Prostate gland (tissue), 2 donors: ENCODE measurements at regions not wholly inside any gene's neighbourhood (a gene's known extent, or its start where the extent isn't known, plus 50 kb on each side); places are given as distances from the start of the nearest gene placed in this dataset.
"Not testable (repeated sequence)": the region's sequence is repeated elsewhere in the genome, so short reads cannot be mapped to it uniquely, and the experiment has no call there.

Experiments used
- DNase-seq: peaks from one replicate; pipeline ENCODE4 v3.0.0-alpha.2; 2019; ENCODE audit warnings: low spot score
- H3K27ac ChIP-seq, 2 donors: fragments of 200-600 bp; sonication (generic); 2 replicates each; pipeline ENCODE4 v1.5.1; 2017 to 2019
- H3K27me3 ChIP-seq: fragments of 200-600 bp; sonication (generic); replicated peaks from 2 replicates; pipeline ENCODE4 v1.5.1; 2019; ENCODE audit not compliant: insufficient read depth
- H3K36me3 ChIP-seq, 2 donors: fragments of 200-600 bp; sonication (generic); 1 replicate in 1 of 2; 2 replicates in 1 of 2; pipeline versions ENCODE4 v1.5.1 to v1.8.1; 2017 to 2019
- H3K4me1 ChIP-seq: fragments of 200-600 bp; sonication (generic); replicated peaks from 2 replicates; pipeline ENCODE4 v1.5.1; 2019
- H3K4me3 ChIP-seq, 2 donors: fragments of 200-600 bp; sonication (generic); 2 replicates each; pipeline ENCODE4 v1.5.1; 2017 to 2019
- H3K9me3 ChIP-seq: fragments of 200-600 bp; sonication (generic); 2 replicates; pipeline ENCODE4 v1.5.1; 2017
- POLR2A ChIP-seq: fragments of 450-650 bp; IDR thresholded peaks from one replicate; pipeline ENCODE4 v1.6.1; 2016; ENCODE audit warnings: antibody characterized with exemption, mild to moderate bottlenecking
- POLR2AphosphoS5 ChIP-seq: sonication (generic); formaldehyde crosslinking; IDR thresholded peaks from one replicate; pipeline ENCODE4 v1.6.1; 2017; ENCODE audit warnings: antibody characterized with exemption
- WGBS: methylation state at CpG from one replicate; pipeline ENCODE4 v1.1.5; 2018; 5-methylcytosine and 5-hydroxymethylcytosine counted together
- intact Hi-C: fragments of 100-400 bp; cut with DNase I; formaldehyde crosslinking; loops from one replicate; pipeline ENCODE4 v1.14.2; 2022
- TF ChIP-seq, protein P1 (sequence below), 4 experiments: fragments of 200-600 bp in 2 of 4; fragments of 450-650 bp in 2 of 4; sonication (generic) in 2 of 4; IDR thresholded peaks; 1 replicate in 3 of 4; 2 replicates in 1 of 4; pipeline ENCODE4 v1.5.1; 2016 to 2019; ENCODE audit warnings: antibody characterized with exemption in 4 of 4, mild to moderate bottlenecking in 2 of 4, moderate library complexity in 2 of 4

DNA sequence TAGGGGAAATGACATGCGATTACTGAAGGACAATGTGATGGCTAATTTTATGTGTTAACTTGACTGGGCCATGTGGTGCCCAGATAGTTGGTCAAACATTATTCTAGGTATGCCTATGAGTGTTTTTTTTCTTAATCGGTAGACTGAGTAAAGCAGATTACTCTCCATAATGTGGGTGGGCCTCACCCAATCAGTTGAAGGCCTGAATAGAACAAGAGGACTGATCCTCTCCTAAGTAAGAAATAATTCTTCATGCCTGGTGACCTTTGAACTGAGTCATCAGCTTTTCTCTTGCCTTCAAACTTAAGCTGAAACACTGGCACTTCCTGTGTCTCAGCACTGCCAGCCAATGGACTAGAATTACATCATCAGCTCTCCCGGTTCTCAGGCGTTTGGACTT, 164.0 kb upstream of the FGF13 start:
- no peak overlapping the region for H3K4me3 ChIP-seq
- TF ChIP-seq, protein P1, sequence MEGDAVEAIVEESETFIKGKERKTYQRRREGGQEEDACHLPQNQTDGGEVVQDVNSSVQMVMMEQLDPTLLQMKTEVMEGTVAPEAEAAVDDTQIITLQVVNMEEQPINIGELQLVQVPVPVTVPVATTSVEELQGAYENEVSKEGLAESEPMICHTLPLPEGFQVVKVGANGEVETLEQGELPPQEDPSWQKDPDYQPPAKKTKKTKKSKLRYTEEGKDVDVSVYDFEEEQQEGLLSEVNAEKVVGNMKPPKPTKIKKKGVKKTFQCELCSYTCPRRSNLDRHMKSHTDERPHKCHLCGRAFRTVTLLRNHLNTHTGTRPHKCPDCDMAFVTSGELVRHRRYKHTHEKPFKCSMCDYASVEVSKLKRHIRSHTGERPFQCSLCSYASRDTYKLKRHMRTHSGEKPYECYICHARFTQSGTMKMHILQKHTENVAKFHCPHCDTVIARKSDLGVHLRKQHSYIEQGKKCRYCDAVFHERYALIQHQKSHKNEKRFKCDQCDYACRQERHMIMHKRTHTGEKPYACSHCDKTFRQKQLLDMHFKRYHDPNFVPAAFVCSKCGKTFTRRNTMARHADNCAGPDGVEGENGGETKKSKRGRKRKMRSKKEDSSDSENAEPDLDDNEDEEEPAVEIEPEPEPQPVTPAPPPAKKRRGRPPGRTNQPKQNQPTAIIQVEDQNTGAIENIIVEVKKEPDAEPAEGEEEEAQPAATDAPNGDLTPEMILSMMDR (IDR thresholded peaks at IDR 0.05), result no peak
- no peak for TF ChIP-seq POLR2A
- no peak for TF ChIP-seq POLR2AphosphoS5
- H3K4me1 ChIP-seq, result no peaks in the 10 kb centered on the region
- no peaks in the 10 kb centered on the region for H3K27me3 ChIP-seq
- WGBS, result 92% methylated on average over 4 of the region's 4 CpGs
- no peak overlapping the region for H3K27ac ChIP-seq
- no peak for DNase-seq
- intact Hi-C loops, result no loop called here
- no peaks in the 10 kb centered on the region for H3K36me3 ChIP-seq
- H3K9me3 ChIP-seq, result no peaks in the 10 kb centered on the region

DNA sequence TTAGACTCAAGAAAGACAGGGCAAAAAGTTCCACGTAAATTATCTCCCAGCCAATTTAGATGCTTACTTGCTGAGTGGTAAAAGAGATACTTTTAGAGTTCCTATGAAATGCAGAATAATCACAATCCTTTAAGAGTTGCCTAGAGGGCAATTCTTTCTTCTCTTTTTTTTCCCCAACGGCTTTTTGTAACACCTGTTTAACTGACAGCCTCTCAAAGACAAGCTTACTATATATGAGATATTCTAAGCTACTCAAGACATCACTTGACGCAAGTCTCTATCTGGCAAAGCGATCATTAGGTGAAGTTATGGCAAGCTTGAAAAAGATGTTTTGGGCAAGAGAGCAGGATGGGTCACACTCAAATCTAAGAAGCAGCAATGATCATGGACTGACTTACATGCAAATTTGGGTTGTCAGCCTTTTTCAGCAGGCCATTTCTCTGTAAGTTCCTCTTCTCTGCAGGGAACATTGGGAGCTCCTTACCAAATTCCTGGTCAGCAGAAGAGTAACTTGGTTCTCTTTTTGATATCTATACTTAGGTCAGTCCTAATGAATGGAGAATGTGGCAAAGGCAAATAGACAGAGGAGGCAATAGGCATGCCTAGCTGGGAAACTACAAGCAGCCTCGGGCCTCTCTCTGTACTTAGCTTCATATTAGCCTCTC, 162.9 kb upstream of the FGF13 start:
- WGBS, result 85% methylated on average over 4 of the region's 5 CpGs
- H3K4me3 ChIP-seq, result no peak overlapping the region

DNA sequence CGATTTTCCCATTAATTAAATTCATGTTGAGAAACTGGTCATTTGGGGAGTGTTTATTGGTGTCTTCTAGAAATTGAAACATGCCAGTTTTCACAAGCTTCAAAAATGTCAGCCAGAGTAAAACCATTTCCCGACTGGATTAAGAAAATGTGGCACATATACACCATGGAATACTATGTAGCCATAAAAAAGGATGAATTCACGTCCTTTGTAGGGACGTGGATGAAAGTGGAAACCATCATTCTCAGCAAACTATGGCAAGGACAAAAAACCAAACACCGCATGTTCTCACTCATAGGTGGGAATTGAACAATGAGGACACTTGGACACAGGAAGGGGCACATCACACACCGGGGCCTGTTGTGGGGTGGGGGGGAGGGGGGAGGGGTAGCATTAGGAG, 162.1 kb upstream of the FGF13 start:
- intact Hi-C loops, DNase-seq, H3K9me3 ChIP-seq, H3K4me1 ChIP-seq, H3K27me3 ChIP-seq, H3K27ac ChIP-seq, H3K4me3 ChIP-seq, H3K36me3 ChIP-seq: not testable (repeated sequence)
- WGBS, result 100% methylated on average over 6 of the region's 6 CpGs

More for the DNA sequence above, 162.9 kb upstream of the FGF13 start:
- Histone ChIP-seq H3K27ac (no peak overlapping the region), H3K9me3 (no peaks in the 10 kb centered on the region), H3K36me3 (no peaks in the 10 kb centered on the region), H3K27me3 (no peaks in the 10 kb centered on the region), H3K4me1 (no peaks in the 10 kb centered on the region)
- TF ChIP-seq POLR2A (no peak), POLR2AphosphoS5 (no peak)
- TF ChIP-seq, protein P1 (IDR thresholded peaks at IDR 0.05), result no peak
- no peak for DNase-seq
- intact Hi-C loops, result no loop called here

DNA sequence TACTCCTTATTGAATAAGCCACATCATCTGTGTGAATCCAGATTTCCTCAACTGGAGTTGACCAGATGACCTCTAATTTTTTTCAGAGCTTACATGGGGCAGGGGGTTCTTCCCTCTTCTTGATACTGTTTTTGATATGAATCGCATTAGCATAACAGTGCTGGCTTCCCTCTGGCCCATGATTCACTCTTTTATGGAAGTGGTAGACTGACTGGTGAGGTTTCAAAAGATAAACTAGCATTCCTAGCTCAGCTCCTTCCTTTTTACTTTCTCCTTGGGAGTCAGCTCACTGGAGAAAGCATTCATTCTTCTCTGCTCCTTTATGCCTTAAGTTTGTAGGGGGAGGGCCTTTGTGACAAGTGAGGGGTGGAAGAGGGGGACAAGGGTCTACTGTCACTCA, 161.0 kb upstream of the FGF13 start:
- H3K9me3 ChIP-seq, result no peaks in the 10 kb centered on the region
- intact Hi-C loops, result no loop called here
- 100% methylated on average over 1 of the region's 1 CpG for WGBS
- no peak overlapping the region for H3K27ac ChIP-seq
- DNase-seq, result no peak
- H3K27me3 ChIP-seq, result no peaks in the 10 kb centered on the region
- H3K4me1 ChIP-seq, result no peaks in the 10 kb centered on the region
- H3K4me3 ChIP-seq, result no peak overlapping the region
- TF ChIP-seq, protein P1 (IDR thresholded peaks at IDR 0.05), result no peak
- no peaks in the 10 kb centered on the region for H3K36me3 ChIP-seq

DNA sequence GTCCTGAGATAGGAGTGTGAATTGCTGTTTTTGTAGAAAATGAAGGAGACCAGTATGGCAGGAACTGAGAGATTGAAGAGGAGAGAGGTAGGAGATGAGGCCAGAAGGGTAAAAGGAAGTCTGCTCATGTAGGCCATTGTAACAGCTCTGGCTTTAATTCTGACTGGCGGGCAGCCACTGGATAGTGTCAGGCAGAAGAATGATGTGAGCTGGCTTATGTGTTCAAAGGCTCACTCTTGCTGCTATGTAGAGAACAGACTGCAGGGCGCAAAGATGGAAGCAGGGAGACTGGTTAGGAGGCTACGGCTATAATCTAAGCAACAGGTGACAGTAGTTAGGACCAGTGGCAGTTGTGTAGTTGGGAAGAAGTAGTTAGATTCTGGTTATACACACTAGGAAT, 160.2 kb upstream of the FGF13 start:
- no peak for DNase-seq
- Histone ChIP-seq H3K27ac (no peak overlapping the region), H3K4me3 (no peak overlapping the region), H3K36me3 (no peaks in the 10 kb centered on the region), H3K27me3 (no peaks in the 10 kb centered on the region), H3K4me1 (no peaks in the 10 kb centered on the region), H3K9me3 (no peaks in the 10 kb centered on the region)
- 100% methylated on average over 3 of the region's 3 CpGs for WGBS
- TF ChIP-seq POLR2A, result no peak
- TF ChIP-seq, protein P1 (IDR thresholded peaks at IDR 0.05), result no peak
- no peak for TF ChIP-seq POLR2AphosphoS5
- intact Hi-C loops, result no loop called here
